HEK293T (cell line): ENCODE measurements at regions not wholly inside any gene's neighbourhood (a gene's known extent, or its start where the extent isn't known, plus 50 kb on each side); places are given as distances from the start of the nearest gene placed in this dataset.

Experiments
- ARNT ChIP-seq: fragments of 450-650 bp; IDR thresholded peaks from 2 replicates; pipeline ENCODE4 v1.6.1; 2017; ENCODE audit warnings: mild to moderate bottlenecking
- BHLHE40 ChIP-seq: fragments of 450-650 bp; IDR thresholded peaks from 2 replicates; pipeline ENCODE4 v1.6.1; 2016; ENCODE audit warnings: mild to moderate bottlenecking, moderate library complexity, borderline replicate concordance
- CTBP1 ChIP-seq: fragments of 450-650 bp; IDR thresholded peaks from 2 replicates; pipeline ENCODE4 v1.6.1; 2016; ENCODE audit warnings: borderline replicate concordance
- ELF4 ChIP-seq: fragments of 450-650 bp; IDR thresholded peaks from 2 replicates; pipeline ENCODE4 v1.6.1; 2017; ENCODE audit warnings: antibody characterized with exemption
- FOXA1 ChIP-seq: fragments of 450-650 bp; IDR thresholded peaks from 2 replicates; pipeline ENCODE4 v1.6.1; 2016; ENCODE audit warnings: mild to moderate bottlenecking
- FOXK2 ChIP-seq: fragments of 450-650 bp; IDR thresholded peaks from 2 replicates; pipeline ENCODE4 v1.6.1; 2016; ENCODE audit warnings: mild to moderate bottlenecking
- FOXM1 ChIP-seq: fragments of 450-650 bp; IDR thresholded peaks from 2 replicates; pipeline ENCODE4 v1.6.1; 2017; ENCODE audit warnings: mild to moderate bottlenecking, borderline replicate concordance
- L3MBTL2 ChIP-seq: fragments of 450-650 bp; conservative IDR thresholded peaks from 2 replicates; pipeline ENCODE4 v1.6.1; 2016; ENCODE audit warnings: mild to moderate bottlenecking
- NFRKB ChIP-seq: fragments of 450-650 bp; IDR thresholded peaks from 2 replicates; pipeline ENCODE4 v1.6.1; 2016; ENCODE audit warnings: mild to moderate bottlenecking, moderate library complexity
- SP1 ChIP-seq: fragments of 450-650 bp; IDR thresholded peaks from 2 replicates; pipeline ENCODE4 v1.6.1; 2017
- TARDBP ChIP-seq: fragments of 450-650 bp; IDR thresholded peaks from 2 replicates; pipeline ENCODE4 v1.6.1; 2016
- TF ChIP-seq, protein P1 (sequence below): fragments of 450-650 bp; IDR thresholded peaks from 2 replicates; pipeline ENCODE4 v1.6.1; 2016

DNA sequence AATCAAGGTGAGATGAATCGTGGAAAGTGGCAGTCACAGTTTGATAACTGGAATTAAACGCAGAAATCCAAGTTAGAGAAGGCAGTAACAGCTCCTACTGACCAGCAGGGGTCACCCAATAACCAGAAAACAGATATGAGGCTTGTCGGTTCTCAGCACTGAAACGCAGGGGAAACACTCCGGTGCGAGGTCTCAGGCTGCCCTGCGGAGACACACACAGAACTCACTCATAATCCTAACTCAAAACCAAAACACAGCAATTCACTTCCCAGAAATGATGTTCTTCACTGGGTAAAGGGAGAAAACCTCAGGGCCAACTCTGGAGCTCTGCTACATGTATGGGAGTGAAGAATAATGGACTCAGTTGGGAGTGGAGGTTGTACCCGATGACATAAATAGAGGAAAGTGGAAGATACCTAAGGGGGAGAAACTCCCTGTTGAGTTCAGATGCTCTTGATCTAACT is 384.4 kb downstream of the RAPGEF2 start:
- no peak for TF ChIP-seq TARDBP
- TF ChIP-seq FOXM1, result no peak
- TF ChIP-seq FOXK2, result no peak
- TF ChIP-seq SP1, result no peak
- TF ChIP-seq BHLHE40, result no peak
- TF ChIP-seq CTBP1, result no peak
- TF ChIP-seq ARNT, result no peak
- TF ChIP-seq, protein P1, sequence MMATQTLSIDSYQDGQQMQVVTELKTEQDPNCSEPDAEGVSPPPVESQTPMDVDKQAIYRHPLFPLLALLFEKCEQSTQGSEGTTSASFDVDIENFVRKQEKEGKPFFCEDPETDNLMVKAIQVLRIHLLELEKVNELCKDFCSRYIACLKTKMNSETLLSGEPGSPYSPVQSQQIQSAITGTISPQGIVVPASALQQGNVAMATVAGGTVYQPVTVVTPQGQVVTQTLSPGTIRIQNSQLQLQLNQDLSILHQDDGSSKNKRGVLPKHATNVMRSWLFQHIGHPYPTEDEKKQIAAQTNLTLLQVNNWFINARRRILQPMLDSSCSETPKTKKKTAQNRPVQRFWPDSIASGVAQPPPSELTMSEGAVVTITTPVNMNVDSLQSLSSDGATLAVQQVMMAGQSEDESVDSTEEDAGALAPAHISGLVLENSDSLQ, result no peak
- no peak for TF ChIP-seq L3MBTL2
- TF ChIP-seq NFRKB, result no peak
- TF ChIP-seq FOXA1, result no peak
- no peak for TF ChIP-seq ELF4
